ENCODE measurements at regions not wholly inside any gene's neighbourhood (a gene's known extent, or its start where the extent isn't known, plus 50 kb on each side); places are given as distances from the start of the nearest gene placed in this dataset.

- H3K27me3 Mint-ChIP-seq (ENCODE audit: insufficient read depth, low read depth) = no peaks in the 10 kb centered on the region
- TF ChIP-seq EZH2phosphoT487 (IDR thresholded peaks at IDR 0.05) (no peak), CTCF (IDR thresholded peaks at IDR 0.05) (no peak), EZH2 (IDR thresholded peaks at IDR 0.05) (no peak)
- H3K79me2 ChIP-seq (ENCODE audit: low read depth) = no peaks in the 10 kb centered on the region
- H3K9me3 Mint-ChIP-seq = peaks cover 5% of the 10 kb centered on the region
- H3K36me3 ChIP-seq = no peaks in the 10 kb centered on the region
- H2AFZ ChIP-seq (replicated peaks) = no peak overlapping the region
- no peaks in the 10 kb centered on the region for H3K36me3 Mint-ChIP-seq
- H3K4me1 Mint-ChIP-seq = no peaks in the 10 kb centered on the region
- H3F3A ChIP-seq (ENCODE audit: low read depth) = no peaks in the 10 kb centered on the region
- H4K20me1 ChIP-seq (ENCODE audit: low read depth) = no peaks in the 10 kb centered on the region
- no peak overlapping the region for H3K4me3 Mint-ChIP-seq
- no peak for DNase-seq (ENCODE audit: low spot score)
- no peaks in the 10 kb centered on the region for H3K27me3 ChIP-seq
- no peak overlapping the region for H3K4me2 ChIP-seq
- no peak overlapping the region for H3K27ac Mint-ChIP-seq
- H3K9me3 ChIP-seq (ENCODE audit: low read depth) = no peaks in the 10 kb centered on the region
- no peak overlapping the region for H3K4me3 ChIP-seq
- no peak overlapping the region for H3K27ac ChIP-seq
- H3K4me1 ChIP-seq = no peaks in the 10 kb centered on the region
- no peak overlapping the region for H3K9ac ChIP-seq
Observed at GRCh38 chr3:69463531-69463930, 77.6 kb upstream of the FRMD4B start.

DNA sequence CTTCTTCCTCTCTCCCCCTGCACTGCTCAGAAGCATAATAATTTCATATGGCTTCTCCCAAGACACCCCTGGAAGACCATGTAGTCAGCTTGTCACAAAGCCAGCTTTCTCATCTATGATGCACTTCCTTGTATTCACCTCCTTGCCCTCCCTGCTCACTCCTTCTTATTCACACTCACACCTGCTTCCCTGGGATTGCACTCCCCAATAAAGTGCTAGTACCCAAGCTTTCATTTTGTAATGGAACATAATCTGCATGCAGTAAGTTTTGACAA is 76.9 kb upstream of the FRMD4B start:
- H3K4me1 Mint-ChIP-seq = no peaks in the 10 kb centered on the region
- peaks cover 5% of the 10 kb centered on the region for H3K9me3 Mint-ChIP-seq
- H3K27me3 Mint-ChIP-seq (ENCODE audit: insufficient read depth, low read depth) = no peaks in the 10 kb centered on the region
- DNase-seq (ENCODE audit: low spot score) = no peak
- Histone ChIP-seq H3F3A (ENCODE audit: low read depth) (no peaks in the 10 kb centered on the region), H3K9me3 (ENCODE audit: low read depth) (no peaks in the 10 kb centered on the region), H3K4me1 (no peaks in the 10 kb centered on the region), H2AFZ (replicated peaks) (no peak overlapping the region), H3K27me3 (no peaks in the 10 kb centered on the region), H3K27ac (no peak overlapping the region), H3K36me3 (no peaks in the 10 kb centered on the region), H3K4me3 (no peak overlapping the region), H4K20me1 (ENCODE audit: low read depth) (no peaks in the 10 kb centered on the region), H3K9ac (no peak overlapping the region), H3K4me2 (no peak overlapping the region), H3K79me2 (ENCODE audit: low read depth) (no peaks in the 10 kb centered on the region)
- TF ChIP-seq EZH2phosphoT487 (IDR thresholded peaks at IDR 0.05) (no peak), CTCF (IDR thresholded peaks at IDR 0.05) (no peak), EZH2 (IDR thresholded peaks at IDR 0.05) (no peak)
- H3K36me3 Mint-ChIP-seq = no peaks in the 10 kb centered on the region
- H3K4me3 Mint-ChIP-seq = no peak overlapping the region
- H3K27ac Mint-ChIP-seq = no peak overlapping the region

DNA sequence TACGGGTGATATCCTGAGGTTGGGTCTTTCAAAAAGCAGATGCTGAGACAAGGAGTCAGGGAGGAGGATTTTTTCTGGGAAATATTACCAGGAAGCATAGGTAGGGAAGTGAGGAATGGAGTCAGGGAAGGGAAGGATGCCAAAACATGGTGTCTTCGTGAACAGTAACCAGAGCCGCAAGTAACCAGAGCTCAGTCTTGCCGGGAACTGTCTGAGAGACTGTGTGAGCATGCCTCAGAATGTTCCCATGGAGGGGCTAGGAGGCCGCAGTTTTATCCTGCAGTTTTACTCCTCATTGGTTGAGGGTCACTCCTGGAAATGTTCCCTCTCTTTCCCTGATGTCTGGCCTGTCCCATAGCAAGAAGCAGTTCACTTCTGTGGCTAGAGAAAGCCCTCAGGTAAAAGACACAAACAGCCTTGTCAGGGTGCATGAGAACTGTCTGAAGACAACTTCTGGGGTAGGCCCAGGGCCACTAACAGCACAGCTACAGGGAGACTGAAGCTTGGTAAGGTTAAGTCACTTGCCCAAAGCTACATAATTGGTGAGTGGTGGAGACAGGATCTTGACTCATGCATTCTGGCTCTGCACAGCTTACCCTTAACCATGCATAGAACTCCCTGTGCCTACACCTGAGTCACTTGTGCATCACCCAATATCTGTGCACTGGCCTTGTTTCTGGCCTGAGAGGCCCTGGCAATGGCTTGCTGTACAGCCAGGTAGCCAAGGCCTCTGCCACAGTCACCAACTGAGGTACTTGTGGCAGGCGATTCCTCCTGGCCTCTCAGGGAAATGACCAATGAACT is 76.3 kb upstream of the FRMD4B start:
- Mint-ChIP-seq H3K9me3 (peaks cover 5% of the 10 kb centered on the region), H3K4me1 (no peaks in the 10 kb centered on the region), H3K4me3 (no peak overlapping the region), H3K27ac (no peak overlapping the region), H3K27me3 (ENCODE audit: insufficient read depth, low read depth) (no peaks in the 10 kb centered on the region), H3K36me3 (no peaks in the 10 kb centered on the region)
- no peaks in the 10 kb centered on the region for H3K9me3 ChIP-seq (ENCODE audit: low read depth)
- no peak overlapping the region for H3K9ac ChIP-seq
- no peaks in the 10 kb centered on the region for H3K36me3 ChIP-seq
- H2AFZ ChIP-seq (replicated peaks) = no peak overlapping the region
- TF ChIP-seq EZH2phosphoT487 (IDR thresholded peaks at IDR 0.05) (no peak), EZH2 (IDR thresholded peaks at IDR 0.05) (no peak), CTCF (IDR thresholded peaks at IDR 0.05) (no peak)
- no peaks in the 10 kb centered on the region for H3K4me1 ChIP-seq
- DNase-seq (ENCODE audit: low spot score) = no peak
- no peaks in the 10 kb centered on the region for H4K20me1 ChIP-seq (ENCODE audit: low read depth)
- no peaks in the 10 kb centered on the region for H3F3A ChIP-seq (ENCODE audit: low read depth)
- no peaks in the 10 kb centered on the region for H3K27me3 ChIP-seq
- H3K4me2 ChIP-seq = no peak overlapping the region
- no peaks in the 10 kb centered on the region for H3K79me2 ChIP-seq (ENCODE audit: low read depth)
- H3K4me3 ChIP-seq = no peak overlapping the region
- H3K27ac ChIP-seq = no peak overlapping the region

Data from neural progenitor cell (in vitro differentiated cells).